GM19438 (cell line): ENCODE measurements at regions not wholly inside any gene's neighbourhood (a gene's known extent, or its start where the extent isn't known, plus 50 kb on each side); places are given as distances from the start of the nearest gene placed in this dataset.
A peak's percentile ranks its signal among the peaks of the same experiment; 100 is the strongest.
"Not testable (repeated sequence)": the region's sequence is repeated elsewhere in the genome, so short reads cannot be mapped to it uniquely, and the experiment has no call there.

Source experiments
- ATAC-seq: cut with Tn5 transposase; IDR thresholded peaks from one replicate; pipeline ENCODE4 v1.9.1; 2021; ENCODE audit warnings: low read depth; ENCODE audit not compliant: unreplicated experiment

DNA sequence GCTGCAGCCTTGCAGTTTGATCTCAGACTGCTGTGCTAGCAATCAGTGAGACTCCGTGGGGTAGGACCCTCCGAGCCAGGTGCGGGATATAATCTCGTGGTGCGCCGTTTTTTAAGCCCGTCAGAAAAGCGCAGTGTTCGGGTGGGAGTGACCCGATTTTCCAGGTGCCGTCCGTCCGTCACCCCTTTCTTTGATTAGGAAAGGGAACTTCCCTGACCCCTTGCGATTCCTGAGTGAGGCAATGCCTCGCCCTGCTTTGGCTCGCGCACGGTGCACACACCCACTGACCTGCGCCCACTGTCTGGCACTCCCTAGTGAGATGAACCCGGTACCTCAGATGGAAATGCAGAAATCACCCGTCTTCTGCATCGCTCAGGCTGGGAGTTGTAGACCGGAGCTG lies 203.2 kb downstream of the SNCAIP start:
- not testable (repeated sequence) for ATAC-seq

DNA sequence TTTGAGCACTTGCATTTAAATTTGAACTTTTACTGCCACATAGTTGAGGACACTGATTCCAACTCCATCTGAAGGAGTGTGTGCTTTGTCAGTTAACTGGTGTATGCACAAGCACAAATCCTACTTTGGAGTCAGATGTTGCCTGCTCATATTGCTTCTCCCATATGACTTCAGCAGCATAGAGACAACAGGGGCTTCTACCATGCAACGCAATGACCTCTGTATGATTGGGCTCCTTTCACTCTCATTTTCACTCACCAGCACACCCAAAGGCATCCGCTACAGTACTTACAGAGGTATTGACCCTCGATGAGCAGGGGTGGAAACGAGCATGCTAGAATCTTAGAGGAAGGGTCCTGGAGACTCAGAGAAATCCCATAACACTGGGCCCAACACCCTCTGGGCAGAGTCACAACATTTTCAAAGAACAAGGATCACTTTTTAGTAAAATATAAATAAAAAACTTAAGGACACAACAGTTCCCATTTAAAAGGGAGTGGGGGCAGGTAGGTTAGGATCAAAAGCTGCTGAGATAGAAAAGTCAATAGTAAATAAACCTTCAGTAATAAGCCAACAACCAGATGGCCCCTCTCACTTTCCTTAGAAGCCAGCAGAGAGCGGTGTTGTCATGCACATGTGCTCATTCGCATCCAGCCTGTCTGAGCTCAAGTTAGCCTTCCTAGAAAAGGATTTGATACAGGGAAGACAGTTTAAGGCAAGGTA lies 203.8 kb downstream of the SNCAIP start:
- peak; percentile 72 for ATAC-seq

DNA sequence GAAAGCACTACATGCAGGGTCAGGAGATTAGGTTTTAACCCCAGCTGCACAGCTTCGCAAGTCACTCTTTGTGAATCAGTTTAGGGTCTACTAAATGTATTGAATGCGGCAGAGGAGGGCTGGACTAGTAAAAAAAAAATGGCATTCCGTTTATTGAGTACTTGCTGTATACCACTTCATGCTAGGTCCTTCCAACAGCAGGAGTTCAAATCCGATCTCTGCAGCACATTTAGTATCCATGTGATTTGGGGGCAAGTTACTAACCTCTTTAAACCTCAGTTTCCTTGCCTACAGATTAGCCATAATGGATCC lies 204.4 kb downstream of the SNCAIP start:
- no peak for ATAC-seq

DNA sequence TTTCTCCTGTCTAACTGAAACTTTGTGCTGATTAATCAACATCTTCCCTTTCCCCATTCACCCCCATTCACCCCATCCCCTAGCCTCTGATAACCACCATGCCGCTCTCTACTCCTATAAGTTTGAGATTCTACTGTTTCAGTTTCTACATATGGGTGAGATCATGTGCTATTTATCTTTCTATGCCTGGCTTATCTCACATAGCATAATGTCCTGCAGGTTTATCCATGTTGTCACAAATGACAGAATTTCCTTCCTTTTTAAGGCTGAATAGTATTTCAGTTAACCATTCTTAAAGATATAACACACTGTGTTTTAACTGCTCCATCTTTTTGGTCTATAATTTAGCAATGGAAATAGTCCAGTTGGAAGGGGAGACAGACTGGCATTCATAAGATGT lies 205.1 kb downstream of the SNCAIP start:
- ATAC-seq: no peak

DNA sequence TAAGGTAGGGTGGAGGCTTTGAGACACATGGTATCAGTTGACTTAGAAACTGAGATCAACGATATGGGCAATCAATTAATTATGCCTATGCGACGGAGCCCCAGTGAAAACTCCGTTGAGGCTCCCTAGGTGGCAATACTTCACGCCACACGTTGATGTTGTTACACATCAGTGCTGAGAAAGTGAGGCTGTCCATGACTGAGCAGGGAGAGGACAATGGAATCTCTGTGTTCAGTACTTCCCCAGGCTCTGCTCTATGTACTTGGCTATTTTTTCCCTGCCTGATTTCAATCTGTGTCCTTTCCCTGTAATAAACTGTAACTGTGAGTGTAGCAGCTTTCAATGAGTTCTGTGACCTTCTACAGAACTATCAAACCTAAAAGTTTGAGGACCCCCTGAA lies 211.7 kb downstream of the SNCAIP start:
- ATAC-seq: no peak

DNA sequence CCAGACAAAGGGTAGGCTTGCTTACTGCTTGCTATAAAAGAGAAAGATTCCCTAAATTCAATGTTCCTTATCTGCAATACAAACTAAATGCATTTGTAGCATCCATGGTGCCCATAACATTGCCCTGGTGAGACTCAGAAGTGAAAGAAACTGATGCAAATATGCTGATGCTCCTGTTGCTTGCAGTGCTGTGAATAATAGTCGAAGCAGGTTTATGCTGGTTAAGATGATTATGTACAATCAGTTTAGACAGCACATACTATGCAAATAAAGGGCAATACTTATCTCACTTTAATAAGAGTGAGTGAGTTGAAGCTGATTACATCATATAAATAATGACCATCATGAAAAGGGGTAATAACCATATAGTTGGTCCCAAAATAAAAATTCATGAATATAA lies 215.5 kb downstream of the SNCAIP start:
- no peak for ATAC-seq

DNA sequence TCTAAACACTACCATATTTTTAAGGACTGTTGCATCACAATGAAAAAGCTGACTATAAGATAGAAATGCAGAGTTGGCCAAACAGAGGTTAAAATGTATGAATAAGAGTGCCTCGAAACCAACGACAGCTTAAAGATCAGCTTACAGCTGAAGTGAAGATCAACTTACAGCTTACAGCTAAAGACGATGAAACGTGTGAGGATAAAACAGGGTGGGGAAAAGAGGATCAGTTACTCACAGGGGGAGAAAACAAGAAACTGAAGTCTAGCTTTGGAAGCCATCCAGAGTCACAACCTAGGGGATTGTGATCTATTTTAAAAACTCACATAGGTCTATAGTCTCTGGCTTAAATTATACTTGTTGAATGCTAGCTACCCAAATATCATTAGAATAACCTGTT lies 220.0 kb downstream of the SNCAIP start:
- ATAC-seq: no peak

DNA sequence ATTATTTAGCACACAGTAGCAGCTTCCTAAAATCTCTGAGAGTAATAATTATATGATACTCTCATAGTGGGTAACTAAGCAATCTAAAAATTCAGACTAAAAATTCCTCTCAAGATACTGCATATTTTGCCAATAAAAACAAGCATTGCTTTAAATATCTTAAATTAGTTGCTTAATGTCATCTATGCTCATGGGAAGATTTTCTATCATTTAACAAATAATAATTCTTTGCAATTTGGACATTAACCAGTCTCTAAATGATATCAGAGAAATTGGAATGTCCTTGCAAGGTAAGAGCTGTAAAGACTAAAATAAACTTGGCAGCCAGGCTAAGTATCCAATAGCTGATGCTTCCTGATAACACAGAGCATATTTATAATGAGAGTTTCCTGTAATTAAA lies 221.8 kb downstream of the SNCAIP start:
- ATAC-seq: no peak

DNA sequence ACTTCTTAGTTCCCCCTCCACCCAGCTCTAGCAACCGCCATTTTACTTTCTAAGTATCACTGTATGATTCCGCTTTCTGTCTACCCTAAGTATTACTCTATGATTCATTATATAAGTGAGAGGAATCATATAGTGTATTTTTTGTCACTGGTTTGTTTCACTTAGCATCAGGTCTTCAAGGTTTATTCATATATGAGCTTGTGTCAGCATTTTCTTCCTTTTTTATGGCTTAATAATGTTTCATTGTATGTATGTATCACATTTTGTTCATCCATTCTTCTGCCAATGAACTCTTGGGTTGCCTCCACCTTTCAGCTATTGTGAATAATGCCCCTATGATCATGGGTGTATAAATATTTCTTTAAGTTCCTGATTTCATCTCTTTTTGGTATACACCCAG lies 222.8 kb downstream of the SNCAIP start:
- no peak for ATAC-seq

DNA sequence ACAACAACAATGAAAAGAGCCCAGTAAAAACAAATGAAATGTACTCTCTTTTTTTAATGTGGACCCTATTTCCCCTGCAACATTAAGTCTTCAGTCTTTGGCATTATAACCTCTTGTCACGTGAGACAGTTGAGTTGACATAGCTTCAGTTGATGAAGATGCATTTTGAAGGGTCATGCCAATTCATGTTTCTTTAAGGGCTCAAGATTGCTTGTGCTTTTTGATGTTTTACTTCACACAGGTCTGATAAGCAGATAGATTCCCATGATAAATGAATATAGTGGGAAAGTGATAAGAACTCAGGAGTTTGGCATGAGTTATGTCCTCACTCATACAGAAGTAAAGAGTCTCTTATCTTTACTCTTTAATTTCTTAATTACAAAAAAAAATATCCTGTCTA lies 229.4 kb downstream of the SNCAIP start:
- no peak for ATAC-seq

DNA sequence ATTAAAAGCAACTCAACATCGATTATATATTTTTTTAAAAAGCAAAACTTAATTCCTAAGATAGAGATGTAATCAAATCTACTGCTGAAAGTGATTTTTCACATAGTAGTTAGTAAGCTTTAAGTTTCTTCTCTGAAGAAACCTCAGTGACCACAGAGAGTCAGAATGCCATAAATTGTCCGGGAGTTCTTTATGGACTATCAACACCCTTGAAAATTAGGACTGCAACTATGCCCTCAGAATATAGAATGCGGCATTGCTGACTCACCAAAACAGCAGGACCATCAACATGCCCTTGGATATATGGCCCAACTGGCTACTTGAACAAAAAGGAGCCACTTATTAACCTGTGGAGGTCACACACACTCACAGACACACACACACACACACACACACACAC lies 228.9 kb upstream of the SNX2 start:
- no peak for ATAC-seq

DNA sequence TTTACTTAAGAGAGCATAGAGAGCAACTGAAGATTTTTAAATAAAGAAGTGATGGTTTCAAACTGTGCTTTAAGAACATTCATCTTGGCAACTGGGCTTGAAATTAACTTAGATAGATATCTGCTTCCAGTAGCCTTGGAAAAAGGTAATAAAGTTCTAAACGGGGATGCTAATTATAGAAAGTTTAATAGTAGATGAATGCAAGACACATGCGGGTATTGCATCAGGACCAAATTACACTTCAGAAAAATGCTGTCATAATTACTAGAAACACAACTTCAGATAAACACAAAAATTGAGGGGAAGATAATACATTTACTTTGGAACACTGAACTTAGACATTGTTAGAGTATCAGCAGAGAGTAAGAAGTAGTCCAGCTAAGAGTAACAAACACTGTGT lies 227.7 kb upstream of the SNX2 start:
- ATAC-seq: no peak

DNA sequence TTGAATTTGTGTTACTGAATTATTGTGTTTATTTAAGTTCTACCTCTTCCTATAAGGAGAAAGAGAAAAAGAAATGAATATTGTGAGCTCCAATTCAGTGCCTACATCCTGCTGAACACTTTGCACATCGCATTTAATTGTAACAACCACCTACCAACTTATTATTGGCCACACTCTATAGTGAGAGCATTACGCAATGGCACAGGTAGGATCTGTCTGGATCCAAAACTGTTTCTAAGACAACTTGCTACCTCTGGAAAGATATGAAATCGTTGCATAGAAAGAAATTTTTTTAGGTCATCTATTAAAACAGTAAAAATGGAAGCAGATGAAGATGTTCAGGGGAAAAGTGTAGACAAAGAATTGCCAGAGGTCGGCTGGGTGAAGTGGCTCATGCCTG lies 227.2 kb upstream of the SNX2 start:
- ATAC-seq: no peak

DNA sequence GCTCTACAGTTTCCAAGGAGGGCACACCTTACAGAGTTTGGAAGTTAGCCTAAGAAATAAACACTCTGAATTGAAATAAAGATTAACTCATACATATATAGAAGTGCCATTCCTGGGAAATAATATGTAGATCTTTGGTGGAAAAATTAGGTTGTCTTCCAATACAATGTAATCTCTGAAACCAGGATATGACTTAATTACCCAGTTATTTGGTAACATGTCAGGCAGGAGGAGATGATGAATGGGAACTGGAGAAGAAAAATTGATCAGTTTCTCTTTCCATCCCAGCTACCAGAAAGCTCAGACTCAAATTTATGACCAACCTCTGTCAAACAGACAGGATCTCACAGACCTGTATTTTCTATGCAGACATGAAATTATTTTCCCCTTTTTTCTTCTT lies 215.2 kb upstream of the SNX2 start:
- ATAC-seq: no peak

DNA sequence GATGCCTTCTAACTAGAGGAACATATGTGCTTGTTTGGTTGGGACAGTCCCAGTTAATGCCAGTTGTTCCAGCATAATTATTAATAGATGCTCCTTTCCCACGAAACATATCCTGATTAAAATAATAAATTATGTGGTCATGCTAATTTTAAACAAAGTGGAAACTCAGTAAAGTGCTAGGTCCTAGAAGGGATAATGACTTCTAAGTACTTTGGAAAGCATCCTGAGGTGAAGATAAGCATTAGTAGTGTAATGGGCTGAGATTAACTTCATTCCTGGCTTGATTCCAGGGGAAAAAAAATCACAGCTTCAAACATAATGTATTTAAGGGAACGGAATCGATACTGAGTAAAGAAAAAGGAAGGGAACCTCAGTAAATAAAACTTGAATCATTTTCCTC lies 213.7 kb upstream of the SNX2 start:
- ATAC-seq: no peak

DNA sequence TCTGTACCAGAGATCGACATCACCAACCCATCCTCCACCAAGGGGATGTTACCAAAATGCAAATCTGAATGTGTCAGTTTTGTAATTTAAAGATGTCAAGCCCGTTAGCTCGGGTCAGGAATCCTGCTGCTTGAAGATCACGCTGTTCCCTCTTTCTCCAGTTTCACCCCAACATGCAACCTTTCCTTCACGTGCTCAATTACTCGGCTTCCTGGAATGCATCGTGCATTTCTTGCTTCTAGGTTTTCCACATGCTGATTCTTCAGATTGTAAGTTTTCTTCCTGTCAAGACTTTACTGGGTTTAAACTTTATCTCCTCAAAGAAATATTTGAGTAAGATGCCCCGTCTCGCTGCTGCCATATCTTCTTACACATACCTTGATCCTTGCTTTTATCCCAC lies 209.5 kb upstream of the SNX2 start:
- no peak for ATAC-seq

DNA sequence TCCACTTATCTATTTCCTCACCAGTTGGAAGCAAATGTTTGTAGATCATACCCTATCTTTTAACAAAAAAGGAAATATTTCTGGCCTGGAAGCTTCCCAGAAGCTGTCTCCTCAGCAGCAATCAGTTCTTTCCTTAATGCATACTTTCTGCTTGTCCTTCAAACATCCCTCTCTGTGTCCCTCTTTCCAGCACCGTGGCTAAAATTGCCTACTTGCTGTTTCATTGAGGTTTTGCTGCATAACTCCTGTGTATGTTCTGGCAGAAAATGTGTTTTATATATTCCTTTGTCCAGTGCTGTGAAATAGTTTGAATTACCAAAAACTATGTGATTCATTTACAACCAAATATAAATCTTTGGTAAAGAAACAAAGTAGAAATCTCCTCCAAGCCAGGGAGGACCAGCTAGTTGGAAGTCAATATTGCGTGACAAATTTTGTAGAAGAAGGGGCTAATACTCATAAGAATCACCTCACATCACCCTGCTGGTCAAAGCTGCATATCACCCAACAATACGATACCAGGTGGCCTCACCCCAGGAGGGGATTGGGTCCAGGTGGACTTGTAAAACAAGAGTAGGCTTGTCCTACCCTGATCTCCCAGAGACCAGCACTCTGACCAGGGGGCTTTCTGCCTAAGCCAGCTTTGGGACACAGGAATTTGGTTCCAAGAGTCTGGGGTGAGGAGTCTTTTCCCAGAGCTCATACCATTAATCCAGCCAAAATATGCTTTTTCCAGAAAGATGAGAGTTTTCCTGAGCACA lies 198.4 kb upstream of the SNX2 start:
- no peak for ATAC-seq

DNA sequence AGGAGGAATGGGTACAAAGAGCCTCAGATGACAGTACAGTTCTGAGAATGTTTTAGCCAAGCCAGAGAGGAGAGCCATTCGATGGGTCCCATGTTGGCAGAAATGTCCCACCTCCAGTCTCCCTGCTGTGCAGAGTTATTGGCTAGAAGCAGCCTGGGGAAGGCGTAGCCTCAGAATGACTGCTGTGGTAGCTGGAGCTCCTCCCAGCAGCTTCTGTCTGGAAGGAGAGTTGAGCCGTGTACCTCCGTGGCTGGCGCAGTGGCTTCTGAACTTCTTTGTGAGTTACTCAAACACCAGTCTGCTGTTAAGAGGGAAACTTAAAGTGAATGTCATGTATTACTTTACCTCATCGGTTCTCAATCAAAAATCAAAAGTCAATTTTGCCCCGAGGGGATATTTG lies 193.3 kb upstream of the SNX2 start:
- no peak for ATAC-seq

DNA sequence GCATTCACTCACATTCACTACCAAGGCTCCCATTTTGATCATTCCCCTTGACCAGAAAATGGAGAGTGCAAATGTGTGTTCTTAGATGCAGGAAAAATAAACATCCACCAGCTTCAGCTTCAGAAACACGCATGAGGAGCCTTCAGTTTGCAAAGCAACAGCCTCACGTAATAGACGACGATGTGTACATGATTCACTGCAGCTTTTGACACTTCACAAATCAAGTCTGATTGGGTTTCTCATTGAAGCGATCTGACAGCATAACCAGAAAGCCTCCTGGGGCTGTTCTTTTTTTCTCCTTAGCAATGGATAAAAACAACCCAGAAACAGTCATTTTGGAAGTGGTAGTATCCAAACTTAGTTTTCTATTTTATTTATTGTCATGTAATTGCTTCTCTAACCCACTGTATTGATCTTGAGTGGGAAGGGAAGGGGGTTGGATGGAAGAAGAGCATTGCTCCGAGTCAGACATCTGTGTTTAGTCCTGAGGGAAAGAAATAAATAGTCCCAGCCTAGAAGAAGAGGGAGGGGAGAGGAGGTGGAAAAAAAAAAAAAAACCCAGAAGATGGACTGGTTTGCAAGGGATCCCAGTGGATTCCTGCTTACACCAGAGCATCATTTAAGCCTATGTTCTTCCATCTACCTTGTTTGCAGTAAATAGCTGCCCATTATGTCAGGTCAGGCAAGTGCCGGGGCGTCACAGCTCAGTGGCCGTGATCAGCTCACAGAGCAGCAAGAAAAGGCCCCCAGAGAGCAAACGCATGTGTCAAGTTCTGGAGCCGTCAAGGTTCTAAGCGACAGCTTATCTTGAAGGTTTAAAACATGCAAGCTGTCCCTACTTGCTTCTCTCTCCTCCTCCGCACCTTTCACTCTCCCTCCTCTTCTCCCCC lies 190.2 kb upstream of the SNX2 start:
- ATAC-seq: no peak

DNA sequence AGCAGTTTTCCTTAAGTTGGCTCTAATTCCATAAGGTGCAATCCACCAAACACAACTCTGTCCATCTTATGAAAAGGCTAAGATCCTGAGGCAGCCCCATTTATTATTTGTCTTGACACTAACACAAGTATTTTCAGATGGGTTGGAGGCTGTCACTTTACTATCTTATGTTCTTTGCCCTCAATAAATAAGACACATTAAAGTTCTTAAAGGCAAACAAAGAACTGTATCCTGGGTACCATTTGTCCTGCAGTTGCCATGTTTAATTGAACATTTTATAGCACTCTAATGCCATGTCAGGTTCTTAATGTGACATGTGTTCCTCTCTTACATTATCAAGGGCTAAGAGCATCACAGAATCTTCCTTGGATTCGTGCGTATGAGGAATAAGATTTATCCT lies 189.5 kb upstream of the SNX2 start:
- no peak for ATAC-seq

DNA sequence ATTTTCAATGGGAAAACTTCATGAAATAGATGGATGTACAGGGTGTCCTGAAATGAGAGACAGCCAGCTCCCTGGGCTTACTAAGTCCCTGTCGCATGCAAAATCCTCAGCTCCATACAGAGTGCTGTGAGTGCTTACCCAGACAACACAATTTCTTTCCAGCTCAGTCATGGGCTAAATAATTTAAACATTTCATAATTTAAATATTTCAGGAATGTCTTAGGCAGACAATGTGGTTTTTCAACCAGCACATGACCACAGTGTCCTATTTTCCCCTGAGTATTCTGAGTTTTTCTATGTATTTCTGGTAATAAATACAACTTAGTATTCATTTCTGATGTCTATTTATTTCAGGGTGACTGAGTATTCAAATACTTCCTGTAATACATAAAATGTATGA lies 188.5 kb upstream of the SNX2 start:
- ATAC-seq: no peak

DNA sequence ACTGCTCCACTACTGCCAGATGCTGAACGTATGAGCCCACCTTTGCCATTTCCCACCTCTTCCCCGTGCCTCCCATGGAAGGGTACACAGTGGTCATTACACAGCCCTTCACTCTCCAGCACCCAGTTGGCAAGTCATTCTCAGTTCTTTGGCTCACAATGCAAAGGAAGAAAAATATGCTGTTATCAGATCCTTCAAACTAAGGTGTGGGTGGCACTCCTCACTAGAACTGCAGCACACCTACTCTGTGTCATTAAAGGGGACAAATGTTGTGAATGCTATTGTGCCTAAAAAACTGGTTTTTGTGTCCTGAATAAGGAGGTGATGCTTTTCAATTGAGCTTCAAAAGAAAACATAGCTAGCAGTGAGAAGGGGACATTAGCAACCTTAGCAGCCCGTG lies 183.1 kb upstream of the SNX2 start:
- no peak for ATAC-seq
